ENCODE measurements at regions not wholly inside any gene's neighbourhood (a gene's known extent, or its start where the extent isn't known, plus 50 kb on each side); places are given as distances from the start of the nearest gene placed in this dataset.

DNA sequence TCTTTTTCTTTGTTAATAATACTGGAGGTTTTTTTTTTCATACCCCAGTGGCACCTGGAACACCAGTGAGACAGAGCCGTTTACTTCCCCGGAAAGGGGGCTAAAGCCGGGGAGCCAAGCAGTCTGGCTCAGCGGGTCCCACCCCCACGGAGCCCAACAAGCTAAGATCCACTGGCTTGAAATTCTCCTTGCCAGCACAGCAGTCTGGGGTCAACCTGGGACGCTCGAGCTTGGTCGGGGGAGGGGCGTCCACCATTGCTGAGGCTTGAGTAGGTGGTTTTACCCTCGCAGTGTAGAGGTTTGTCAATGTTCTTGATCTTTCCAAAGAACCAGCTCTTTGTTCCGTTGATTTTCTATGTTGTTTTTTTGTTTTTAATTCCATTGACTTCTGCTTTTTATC lies 94.6 kb upstream of the DIAPH3 start:
- Histone ChIP-seq H3K79me1 (ENCODE audit: insufficient read depth, low read depth, low read length, poor library complexity, severe bottlenecking) (no peaks in the 10 kb centered on the region), H2BK12ac (ENCODE audit: insufficient read length, low read depth, low read length) (no peak overlapping the region), H3T11ph (ENCODE audit: low read length) (no peak overlapping the region), H3K9ac (ENCODE audit: extremely low read depth, insufficient read length, low read length) (no peak overlapping the region), H3K14ac (ENCODE audit: insufficient read depth, low read length) (no peak overlapping the region), H2AK5ac (ENCODE audit: insufficient read length, low read length) (no peak overlapping the region), H2BK5ac (ENCODE audit: insufficient read length, low read length) (no peak overlapping the region), H3K27ac (ENCODE audit: insufficient read length, low read depth, low read length) (no peak overlapping the region), H3K4ac (ENCODE audit: low read depth, low read length) (no peak overlapping the region), H2BK120ac (ENCODE audit: low read depth, low read length, poor library complexity, severe bottlenecking) (no peak overlapping the region), H3K79me2 (ENCODE audit: insufficient read depth, low read length) (no peaks in the 10 kb centered on the region), H3K27me3 (ENCODE audit: insufficient read depth, low read length) (no peaks in the 10 kb centered on the region), H4K20me1 (ENCODE audit: control insufficient read depth, insufficient read depth, insufficient read length) (no peaks in the 10 kb centered on the region), H2BK15ac (ENCODE audit: low read depth, low read length) (no peak overlapping the region), H3K23me2 (ENCODE audit: insufficient read length, low read depth, low read length, poor library complexity, severe bottlenecking) (no peaks in the 10 kb centered on the region), H3K9me3 (ENCODE audit: control insufficient read depth, low read depth, low read length) (no peaks in the 10 kb centered on the region), H3K4me1 (ENCODE audit: insufficient read depth, low read length) (peaks cover 6% of the 10 kb centered on the region; the same call in 1 of the 2 replicates), H3K23ac (ENCODE audit: insufficient read length, low read depth, low read length) (no peak overlapping the region), H3K18ac (ENCODE audit: insufficient read length, low read depth, low read length) (no peak overlapping the region), H4K91ac (ENCODE audit: insufficient read length, low read depth, low read length) (no peak overlapping the region), H4K5ac (ENCODE audit: insufficient read length, low read depth, low read length) (no peak overlapping the region), H3K56ac (ENCODE audit: insufficient read length, low read depth, low read length) (no peak overlapping the region), H2BK20ac (ENCODE audit: low read depth, low read length, poor library complexity, severe bottlenecking) (no peak overlapping the region), H3K4me2 (ENCODE audit: insufficient read depth, insufficient read length, low read length) (no peak overlapping the region), H2AFZ (ENCODE audit: low read length) (peak overlapping the region; percentile 40), H4K8ac (replicated peaks; ENCODE audit: insufficient read length, low read depth, low read length) (no peak overlapping the region)
- peak; percentile 56 for DNase-seq
- Mint-ChIP-seq H3K36me3 (ENCODE audit: insufficient read depth in 1 of 3, low read depth in 3 of 3) (peaks cover 3 to 39% (median 10%) of the 10 kb centered on the region in 3 experiments; a peak in 6 of 7 replicates), H3K4me3 (no peak overlapping the region), H3K27me3 (ENCODE audit: low read depth) (no peaks in the 10 kb centered on the region), H3K27ac (peak overlapping the region in 2 of 3 experiments; percentile 3 to 11; a peak in 2 of 7 replicates), H3K9me3 (peaks cover 27 to 31% of the 10 kb centered on the region in 2 experiments), H3K4me1 (peaks cover 25 to 32% of the 10 kb centered on the region in 2 experiments)
- TF ChIP-seq, protein P1, sequence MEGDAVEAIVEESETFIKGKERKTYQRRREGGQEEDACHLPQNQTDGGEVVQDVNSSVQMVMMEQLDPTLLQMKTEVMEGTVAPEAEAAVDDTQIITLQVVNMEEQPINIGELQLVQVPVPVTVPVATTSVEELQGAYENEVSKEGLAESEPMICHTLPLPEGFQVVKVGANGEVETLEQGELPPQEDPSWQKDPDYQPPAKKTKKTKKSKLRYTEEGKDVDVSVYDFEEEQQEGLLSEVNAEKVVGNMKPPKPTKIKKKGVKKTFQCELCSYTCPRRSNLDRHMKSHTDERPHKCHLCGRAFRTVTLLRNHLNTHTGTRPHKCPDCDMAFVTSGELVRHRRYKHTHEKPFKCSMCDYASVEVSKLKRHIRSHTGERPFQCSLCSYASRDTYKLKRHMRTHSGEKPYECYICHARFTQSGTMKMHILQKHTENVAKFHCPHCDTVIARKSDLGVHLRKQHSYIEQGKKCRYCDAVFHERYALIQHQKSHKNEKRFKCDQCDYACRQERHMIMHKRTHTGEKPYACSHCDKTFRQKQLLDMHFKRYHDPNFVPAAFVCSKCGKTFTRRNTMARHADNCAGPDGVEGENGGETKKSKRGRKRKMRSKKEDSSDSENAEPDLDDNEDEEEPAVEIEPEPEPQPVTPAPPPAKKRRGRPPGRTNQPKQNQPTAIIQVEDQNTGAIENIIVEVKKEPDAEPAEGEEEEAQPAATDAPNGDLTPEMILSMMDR (conservative IDR thresholded peaks at IDR 0.05): no peak
- WGBS (ENCODE audit: extremely low coverage, insufficient read length, low lambda C conversion rate): no CpG with 5 or more reads among the region's 11 CpGs

Data from H9 (cell line).